Prostate gland (tissue), 2 donors: ENCODE measurements at regions not wholly inside any gene's neighbourhood (a gene's known extent, or its start where the extent isn't known, plus 50 kb on each side); places are given as distances from the start of the nearest gene placed in this dataset.

ENCODE experiments used
- DNase-seq: peaks from one replicate; pipeline ENCODE4 v3.0.0-alpha.2; 2019; ENCODE audit warnings: low spot score
- H3K27ac ChIP-seq, 2 donors: fragments of 200-600 bp; sonication (generic); 2 replicates each; pipeline ENCODE4 v1.5.1; 2017 to 2019
- H3K27me3 ChIP-seq: fragments of 200-600 bp; sonication (generic); replicated peaks from 2 replicates; pipeline ENCODE4 v1.5.1; 2019; ENCODE audit not compliant: insufficient read depth
- H3K36me3 ChIP-seq, 2 donors: fragments of 200-600 bp; sonication (generic); 1 replicate in 1 of 2; 2 replicates in 1 of 2; pipeline versions ENCODE4 v1.5.1 to v1.8.1; 2017 to 2019
- H3K4me1 ChIP-seq: fragments of 200-600 bp; sonication (generic); replicated peaks from 2 replicates; pipeline ENCODE4 v1.5.1; 2019
- H3K4me3 ChIP-seq, 2 donors: fragments of 200-600 bp; sonication (generic); 2 replicates each; pipeline ENCODE4 v1.5.1; 2017 to 2019
- H3K9me3 ChIP-seq: fragments of 200-600 bp; sonication (generic); 2 replicates; pipeline ENCODE4 v1.5.1; 2017
- CTCF ChIP-seq, 4 experiments: fragments of 200-600 bp in 2 of 4; fragments of 450-650 bp in 2 of 4; sonication (generic) in 2 of 4; IDR thresholded peaks; 1 replicate in 3 of 4; 2 replicates in 1 of 4; pipeline ENCODE4 v1.5.1; 2016 to 2019; ENCODE audit warnings: antibody characterized with exemption in 4 of 4, mild to moderate bottlenecking in 2 of 4, moderate library complexity in 2 of 4
- POLR2A ChIP-seq: fragments of 450-650 bp; IDR thresholded peaks from one replicate; pipeline ENCODE4 v1.6.1; 2016; ENCODE audit warnings: antibody characterized with exemption, mild to moderate bottlenecking
- POLR2AphosphoS5 ChIP-seq: sonication (generic); formaldehyde crosslinking; IDR thresholded peaks from one replicate; pipeline ENCODE4 v1.6.1; 2017; ENCODE audit warnings: antibody characterized with exemption
- WGBS: methylation state at CpG from one replicate; pipeline ENCODE4 v1.1.5; 2018; 5-methylcytosine and 5-hydroxymethylcytosine counted together
- intact Hi-C: fragments of 100-400 bp; cut with DNase I; formaldehyde crosslinking; loops from one replicate; pipeline ENCODE4 v1.14.2; 2022

- H3K4me3 ChIP-seq, result no peak overlapping the region
- TF ChIP-seq CTCF (IDR thresholded peaks at IDR 0.05) (no peak), POLR2A (no peak), POLR2AphosphoS5 (no peak)
- H3K9me3 ChIP-seq, result no peaks in the 10 kb centered on the region
- H3K36me3 ChIP-seq, result no peaks in the 10 kb centered on the region
- no peaks in the 10 kb centered on the region for H3K27me3 ChIP-seq
- WGBS, result 89% methylated on average over 3 of the region's 3 CpGs
- no peak overlapping the region for H3K27ac ChIP-seq
- intact Hi-C loops, result loop anchor here (5.0 to 10.0 kb wide), 2 partner anchors 160 to 273 kb away; no protein-coding TSS in a partner anchor
- DNase-seq, result no peak
- no peaks in the 10 kb centered on the region for H3K4me1 ChIP-seq
These were observed 49.9 kb upstream of the CD83 start for GRCh38 chr6:14067656-14068055.
